ENCODE measurements at regions not wholly inside any gene's neighbourhood (a gene's known extent, or its start where the extent isn't known, plus 50 kb on each side); places are given as distances from the start of the nearest gene placed in this dataset.

GRCh38 chr1:30187413-30188023, 535.9 kb downstream of the MATN1 start:
- DNase-seq = no peak
- intact Hi-C loops (cut with DNase I, micrococcal nuclease) = no loop called here
- TF ChIP-seq CTCF (IDR thresholded peaks at IDR 0.05) = no peak
- Histone ChIP-seq H3K4me3 (no peak overlapping the region), H3K9me3 (no peaks in the 10 kb centered on the region), H3K4me1 (ENCODE audit: low read depth) (peaks cover 6% of the 10 kb centered on the region), H3K36me3 (ENCODE audit: low read depth) (no peaks in the 10 kb centered on the region)
- ATAC-seq = no peak

- no peak for TF ChIP-seq CTCF (IDR thresholded peaks at IDR 0.05)
- H3K9me3 ChIP-seq = no peaks in the 10 kb centered on the region
- no peaks in the 10 kb centered on the region for H3K36me3 ChIP-seq (ENCODE audit: low read depth)
- peaks cover 6% of the 10 kb centered on the region for H3K4me1 ChIP-seq (ENCODE audit: low read depth)
- intact Hi-C loops (cut with DNase I, micrococcal nuclease) = no loop called here
- DNase-seq (no peak), ATAC-seq (no peak)
- H3K4me3 ChIP-seq = no peak overlapping the region
Observed at GRCh38 chr1:30186586-30186985, 536.8 kb downstream of the MATN1 start.

GRCh38 chr1:30185809-30186208, 537.6 kb downstream of the MATN1 start:
- no peak for TF ChIP-seq CTCF (IDR thresholded peaks at IDR 0.05)
- intact Hi-C loops (cut with DNase I, micrococcal nuclease) = no loop called here
- H3K9me3 ChIP-seq = no peaks in the 10 kb centered on the region
- no peak for ATAC-seq
- peaks cover 2% of the 10 kb centered on the region for H3K4me1 ChIP-seq (ENCODE audit: low read depth)
- DNase-seq = no peak
- no peak overlapping the region for H3K4me3 ChIP-seq
- no peaks in the 10 kb centered on the region for H3K36me3 ChIP-seq (ENCODE audit: low read depth)

GRCh38 chr1:30185313-30185712, 538.1 kb downstream of the MATN1 start:
- intact Hi-C loops (cut with DNase I, micrococcal nuclease) = no loop called here
- H3K4me3 ChIP-seq = no peak overlapping the region
- H3K4me1 ChIP-seq (ENCODE audit: low read depth) = no peaks in the 10 kb centered on the region
- no peak for TF ChIP-seq CTCF (IDR thresholded peaks at IDR 0.05)
- no peaks in the 10 kb centered on the region for H3K36me3 ChIP-seq (ENCODE audit: low read depth)
- ATAC-seq = no peak
- H3K9me3 ChIP-seq = no peaks in the 10 kb centered on the region
- no peak for DNase-seq

GRCh38 chr1:30184393-30185141, 538.8 kb downstream of the MATN1 start:
- ATAC-seq (no peak), DNase-seq (no peak)
- Histone ChIP-seq H3K36me3 (ENCODE audit: low read depth) (no peaks in the 10 kb centered on the region), H3K4me1 (ENCODE audit: low read depth) (no peaks in the 10 kb centered on the region), H3K9me3 (no peaks in the 10 kb centered on the region), H3K4me3 (no peak overlapping the region)
- TF ChIP-seq CTCF (IDR thresholded peaks at IDR 0.05) = no peak
- intact Hi-C loops (cut with DNase I, micrococcal nuclease) = no loop called here

Data from mucosa of descending colon (tissue), 3 donors.